CD4-positive, alpha-beta T cell treated with Interleukin-4 for 4 hours (primary cell): ENCODE measurements at regions not wholly inside any gene's neighbourhood (a gene's known extent, or its start where the extent isn't known, plus 50 kb on each side); places are given as distances from the start of the nearest gene placed in this dataset.

Source experiments
- DNase-seq: peaks from one replicate; pipeline ENCODE4 v3.0.0-alpha.2; 2020

- no peak for DNase-seq
Measured at GRCh38 chr13:73599232-73600128, 534.7 kb downstream of the KLF12 start.

- no peak for DNase-seq
Measured at GRCh38 chr13:73598020-73598712, 536.0 kb downstream of the KLF12 start.

- DNase-seq = no peak
Measured at GRCh38 chr13:73596382-73596781, 537.6 kb downstream of the KLF5 start.

DNA sequence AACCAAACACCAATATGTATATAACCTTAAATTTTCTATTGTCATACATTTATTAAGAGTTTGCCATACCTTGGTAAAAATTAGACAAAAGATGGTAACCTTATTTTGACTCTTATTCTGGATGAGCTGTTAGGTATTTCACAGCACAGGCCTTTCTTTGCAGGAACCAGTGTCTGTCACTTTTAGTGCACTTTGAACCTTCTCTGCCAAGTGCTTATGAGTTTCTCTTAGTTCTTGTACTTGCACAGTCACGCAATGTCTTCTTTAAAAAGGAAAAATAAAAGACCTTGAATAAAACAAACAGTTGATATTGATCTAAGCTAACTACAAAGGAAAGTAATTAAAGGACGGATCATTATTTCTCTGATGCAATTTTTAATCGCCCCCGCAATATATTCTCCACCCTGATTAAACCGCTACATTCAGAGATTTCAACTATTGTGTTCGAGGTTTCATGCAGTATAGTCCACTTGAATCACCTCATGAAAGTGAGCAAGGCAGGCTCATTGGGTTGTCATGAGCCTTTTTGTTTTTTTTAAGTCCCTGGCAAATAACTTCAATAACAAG, 534.5 kb downstream of the KLF5 start:
- no peak for DNase-seq

DNA sequence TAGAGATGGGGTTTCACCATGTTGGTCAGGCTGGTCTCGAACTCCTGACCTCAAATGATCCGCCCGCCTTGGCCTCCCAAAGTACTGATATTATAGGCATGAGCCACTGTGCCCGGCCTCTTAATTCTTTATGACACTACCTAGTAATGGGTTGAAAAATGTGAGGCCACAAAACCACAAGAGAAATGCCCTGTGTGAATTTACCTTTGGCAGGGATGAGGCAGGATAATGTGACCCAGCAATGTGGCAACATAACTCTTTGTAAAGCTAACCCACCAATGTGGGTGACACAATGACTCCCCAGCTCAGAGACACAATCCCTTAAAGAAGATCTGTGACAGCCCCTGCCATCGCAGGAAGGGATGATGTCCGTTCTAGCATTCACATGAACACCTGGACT, 533.1 kb downstream of the KLF5 start:
- DNase-seq = no peak

DNA sequence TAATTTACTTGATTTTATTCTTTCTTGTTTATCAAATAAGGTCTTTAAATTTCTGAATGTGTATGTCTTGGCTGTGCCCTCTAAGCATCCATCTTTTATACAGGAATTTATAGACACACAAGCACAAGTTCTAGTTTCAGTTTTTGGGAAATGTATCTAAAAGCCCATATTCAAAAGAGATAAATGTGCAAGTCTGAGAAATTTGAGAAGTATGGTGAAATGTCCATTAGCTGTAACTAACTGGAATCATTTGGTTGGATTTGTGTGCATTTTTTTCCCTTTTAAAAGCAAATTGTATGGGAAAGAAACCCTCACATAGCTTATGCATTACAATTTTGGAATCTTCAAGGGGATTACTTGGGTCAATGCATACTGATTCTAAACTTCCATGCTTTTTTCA, 532.0 kb downstream of the KLF5 start:
- DNase-seq = no peak

GRCh38 chr13:73585236-73585635, 526.4 kb downstream of the KLF5 start:
- DNase-seq = no peak

DNA sequence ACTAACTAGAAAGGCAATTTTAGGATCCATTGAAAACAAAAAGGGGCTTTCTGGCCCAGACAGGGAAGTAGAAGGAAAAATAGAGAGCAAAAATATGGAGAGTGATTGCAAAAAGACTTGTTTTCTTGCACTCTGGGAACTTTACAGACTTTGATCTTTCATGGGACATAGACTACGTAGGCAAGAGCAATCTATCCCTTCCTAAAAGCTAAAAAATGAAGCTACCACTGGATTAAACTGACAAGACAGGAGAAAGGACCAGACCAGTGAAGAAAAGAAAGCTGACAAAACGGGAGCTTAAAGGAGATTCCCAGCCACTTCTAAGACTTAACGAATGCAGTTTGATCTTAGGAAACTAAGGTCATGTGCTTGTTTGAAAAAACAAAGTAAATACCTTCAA, 524.5 kb downstream of the KLF5 start:
- DNase-seq = no peak

DNA sequence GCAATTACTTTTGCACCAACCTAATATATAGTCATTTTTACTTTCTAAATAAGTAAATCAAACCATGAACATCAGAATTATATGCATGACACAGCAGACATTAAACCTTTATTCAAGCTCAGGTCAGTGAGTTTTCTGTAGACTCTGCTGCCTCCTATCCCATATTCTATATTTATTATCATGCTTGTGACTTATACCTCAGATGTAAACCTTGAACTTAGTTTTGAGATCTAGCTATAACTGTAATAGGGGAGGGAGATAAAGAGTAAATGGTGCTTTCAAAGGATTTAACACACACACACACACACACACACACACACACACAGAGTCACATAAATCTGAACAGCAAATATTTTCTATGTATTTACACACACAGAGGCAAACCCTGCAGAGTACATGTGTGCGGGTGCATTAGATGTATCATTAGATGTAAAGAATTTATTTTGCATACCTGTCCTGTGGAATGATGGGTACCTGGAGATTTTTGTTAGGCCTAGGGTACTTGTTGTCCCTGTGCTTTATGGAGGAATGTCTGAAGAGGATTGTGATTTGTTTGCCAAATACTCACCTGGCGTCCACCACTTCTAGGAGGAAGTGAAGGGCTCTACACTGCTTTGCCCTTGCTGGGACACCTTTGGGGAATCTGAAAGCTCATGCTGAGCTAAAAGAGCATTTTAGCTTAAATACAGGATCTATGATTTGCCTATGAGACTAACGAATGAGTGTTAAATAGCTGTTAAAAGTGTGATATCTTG, 521.9 kb downstream of the KLF5 start:
- DNase-seq = no peak

GRCh38 chr13:73579574-73580274, 520.9 kb downstream of the KLF5 start:
- no peak for DNase-seq

DNA sequence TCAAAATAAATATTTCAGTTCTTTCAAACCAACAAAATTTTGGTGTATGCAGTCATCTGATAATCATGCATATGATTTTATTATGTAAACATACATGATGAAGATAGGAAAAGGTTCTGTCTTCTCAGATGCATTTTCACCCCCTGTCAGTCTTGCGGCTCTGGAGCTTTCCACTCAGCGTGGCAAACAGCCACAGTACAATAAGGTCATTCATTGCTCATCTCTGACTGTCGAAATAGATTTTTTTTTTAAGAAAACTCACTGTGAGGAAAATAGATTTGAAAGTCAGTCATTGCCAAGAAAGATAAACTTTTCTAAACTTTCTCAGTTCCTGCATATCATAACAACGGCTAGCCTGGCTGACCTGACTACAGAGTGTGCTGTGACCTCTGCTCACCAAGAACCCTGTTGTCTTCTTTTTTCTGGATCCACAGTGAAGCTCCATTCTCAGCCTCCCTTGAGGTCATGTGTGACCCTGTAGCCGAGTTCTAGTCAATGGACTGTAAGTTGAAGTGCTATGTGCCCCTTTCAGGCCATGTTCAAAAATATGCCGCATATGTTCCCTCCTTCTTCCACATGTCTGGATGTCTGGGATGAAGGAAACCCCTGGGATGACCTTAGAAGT, 519.6 kb downstream of the KLF5 start:
- no peak for DNase-seq

DNA sequence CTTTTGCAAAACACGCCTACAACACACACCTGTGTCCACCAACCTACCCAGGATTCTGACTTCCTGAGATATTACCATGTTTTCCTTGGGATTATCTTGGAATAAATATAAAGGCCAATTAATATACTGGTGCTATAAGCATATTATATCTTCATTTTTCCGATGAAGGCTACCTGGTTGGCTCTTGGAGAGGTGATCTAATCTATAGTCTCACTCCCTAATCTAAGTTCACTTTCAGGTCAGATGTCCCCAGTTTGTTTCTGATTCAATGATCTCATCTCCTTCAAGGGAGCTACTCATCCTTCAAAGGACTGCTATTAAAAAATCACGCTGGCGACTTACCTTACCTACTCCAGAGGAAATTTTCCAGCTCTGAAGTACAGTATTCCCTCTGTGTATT, 517.5 kb downstream of the KLF5 start:
- DNase-seq = no peak

DNA sequence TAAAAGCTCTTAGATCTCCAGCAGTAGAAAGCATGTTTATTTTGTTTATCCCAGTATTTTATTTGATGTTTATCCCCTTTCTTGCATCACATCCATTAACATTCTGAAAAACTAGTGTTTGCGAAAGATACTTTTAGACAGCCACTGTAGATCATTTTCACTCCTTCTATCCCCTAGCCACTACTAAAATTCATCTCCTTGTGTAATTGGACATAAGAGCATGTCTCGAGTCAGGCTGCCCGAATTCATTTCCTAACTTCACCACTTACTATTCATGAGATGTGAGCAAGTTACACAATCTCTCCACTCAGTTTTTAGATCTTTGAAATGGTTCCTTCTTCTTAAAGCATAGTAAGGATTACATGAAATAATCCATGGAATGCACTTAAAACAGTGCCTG, 514.0 kb downstream of the KLF5 start:
- DNase-seq = no peak

- DNase-seq = no peak
Measured at GRCh38 chr13:73571376-73571775, 512.6 kb downstream of the KLF5 start.

- no peak for DNase-seq
Measured at GRCh38 chr13:73556902-73557301, 498.1 kb downstream of the KLF5 start.

DNA sequence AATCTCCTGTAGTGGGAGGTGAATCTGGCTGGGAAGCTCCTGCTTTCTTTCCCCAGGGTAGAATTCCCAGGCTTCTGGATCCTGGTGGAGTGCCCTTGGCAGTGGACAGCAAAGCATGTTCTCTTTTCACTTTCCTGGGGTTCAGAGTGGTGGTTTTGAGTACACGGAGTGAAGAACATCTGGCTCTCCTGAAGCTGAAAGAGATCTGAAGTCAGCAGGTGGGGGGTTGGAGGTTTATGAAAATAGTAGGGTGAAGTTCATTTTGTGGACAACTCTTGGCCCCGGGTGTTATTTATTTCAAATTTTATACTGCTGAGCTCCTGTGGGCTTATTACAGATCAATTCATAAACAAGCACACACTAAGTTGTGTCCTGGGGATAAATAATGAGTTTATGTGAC, 497.3 kb downstream of the KLF5 start:
- no peak for DNase-seq

DNA sequence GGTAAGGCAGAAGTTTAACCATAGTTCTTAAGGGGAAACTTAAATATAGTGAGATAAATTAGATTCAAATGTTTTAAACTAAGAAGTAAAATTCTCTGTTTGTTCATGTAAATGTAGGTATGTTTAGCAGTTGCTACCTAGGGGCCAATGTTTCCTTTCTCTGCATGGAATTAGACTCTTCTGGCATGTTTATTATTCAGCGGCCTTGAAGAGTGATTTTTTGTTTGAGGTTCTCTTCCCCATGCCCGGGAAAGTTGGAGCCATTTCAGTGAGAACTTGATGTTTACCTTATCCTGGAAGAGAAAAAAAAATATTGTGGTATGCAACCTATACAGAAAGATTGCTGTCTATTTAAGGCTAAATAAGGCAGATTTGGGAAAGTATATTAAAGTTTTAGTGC, 492.9 kb downstream of the KLF5 start:
- DNase-seq = no peak

DNA sequence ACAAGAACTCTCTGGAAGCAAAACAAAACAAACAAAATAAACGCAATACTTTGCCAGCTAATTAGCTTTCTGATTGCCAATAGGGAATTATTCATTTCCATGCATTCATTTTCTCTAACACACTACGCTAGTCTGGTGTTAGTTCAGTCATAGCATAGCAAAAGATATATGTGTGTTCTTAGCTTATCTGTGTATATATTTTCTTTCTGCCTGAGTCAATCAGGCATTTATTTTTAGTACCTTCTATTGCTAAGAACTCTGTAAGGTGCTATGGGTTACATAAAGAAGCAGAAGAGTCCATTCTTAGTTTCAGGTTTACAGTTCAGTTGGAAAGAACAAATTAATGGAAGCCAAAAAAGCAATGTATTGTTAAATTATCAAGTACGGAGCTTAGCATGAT, 490.9 kb downstream of the KLF5 start:
- no peak for DNase-seq

DNA sequence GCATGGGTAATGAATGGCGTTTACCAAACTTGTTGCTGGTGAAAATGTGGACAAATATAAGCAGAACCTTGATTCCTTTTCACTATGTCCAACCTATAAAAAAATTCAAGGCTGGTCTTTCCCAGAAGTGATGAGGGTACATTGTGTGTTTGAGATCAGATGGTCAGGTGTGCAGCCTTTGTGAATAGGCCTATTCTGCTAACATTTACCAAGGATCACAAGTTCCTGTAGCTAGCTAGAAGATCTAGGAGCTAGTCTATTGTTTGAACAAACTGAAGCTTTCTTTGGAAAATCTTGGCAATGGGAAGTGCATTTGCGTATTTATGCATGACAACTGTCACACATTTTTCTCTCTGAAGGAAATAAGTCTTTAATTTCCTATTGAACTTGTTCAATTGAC, 489.6 kb downstream of the KLF5 start:
- no peak for DNase-seq

- no peak for DNase-seq
Measured at GRCh38 chr13:73547239-73547638, 488.4 kb downstream of the KLF5 start.

- no peak for DNase-seq
Measured at GRCh38 chr13:73544175-73544574, 485.4 kb downstream of the KLF5 start.

DNA sequence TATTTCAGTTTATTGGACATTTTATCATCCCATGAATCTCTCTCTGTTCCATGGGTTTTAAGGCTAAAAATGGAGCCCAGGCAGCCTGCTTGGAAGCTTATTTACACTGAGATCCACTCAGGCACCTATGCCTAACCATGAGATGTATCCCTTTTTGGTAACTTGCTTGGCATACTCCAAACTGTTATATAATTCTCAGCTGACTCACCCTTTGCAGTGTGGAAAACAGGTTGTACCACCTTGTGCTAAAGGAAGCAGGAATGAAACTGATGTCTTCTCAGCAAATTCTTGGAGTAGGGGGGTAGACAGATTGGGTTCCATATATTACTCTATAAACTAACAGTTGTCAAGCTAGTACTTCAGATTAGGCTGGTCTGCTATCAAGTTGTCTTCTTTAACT, 483.6 kb downstream of the KLF5 start:
- DNase-seq = no peak
